Thyroid gland (tissue), 4 donors: ENCODE measurements at regions not wholly inside any gene's neighbourhood (a gene's known extent, or its start where the extent isn't known, plus 50 kb on each side); places are given as distances from the start of the nearest gene placed in this dataset.

Source experiments
- DNase-seq, 2 donors: peaks; one replicate each; pipeline ENCODE4 v3.0.0-alpha.2; 2019
- H3K27ac ChIP-seq, 3 donors: fragments of 200-600 bp; sonication (generic); 1 replicate in 2 of 3; 2 replicates in 1 of 3; pipeline ENCODE4 v1.5.1; 2016 to 2019; ENCODE audit warnings: mild to moderate bottlenecking in 1 of 3, moderate library complexity in 1 of 3
- H3K27me3 ChIP-seq: fragments of 200-600 bp; sonication (generic); one replicate; pipeline ENCODE4 v1.5.1; 2019
- H3K36me3 ChIP-seq, 2 donors: fragments of 200-600 bp; sonication (generic); one replicate each; pipeline ENCODE4 v1.5.1; 2016 to 2019
- H3K4me1 ChIP-seq, 2 donors: fragments of 200-600 bp; sonication (generic); one replicate each; pipeline ENCODE4 v1.5.1; 2017 to 2019
- H3K4me3 ChIP-seq, 3 donors: fragments of 200-600 bp; sonication (generic); replicated peaks in 1 of 3; 1 replicate in 2 of 3; 2 replicates in 1 of 3; pipeline ENCODE4 v1.5.1; 2016; ENCODE audit warnings: mild to moderate bottlenecking in 1 of 3
- H3K9me3 ChIP-seq: fragments of 200-600 bp; sonication (generic); one replicate; pipeline ENCODE4 v1.5.1; 2017
- POLR2A ChIP-seq, 2 donors: fragments of 450-650 bp; IDR thresholded peaks; one replicate each; pipeline ENCODE4 v1.6.1; 2017; ENCODE audit warnings: antibody characterized with exemption in 2 of 2, mild to moderate bottlenecking in 2 of 2, moderate library complexity in 1 of 2
- WGBS, 2 donors: methylation state at CpG; one replicate each; pipeline ENCODE4 v1.1.5; 2017; 5-methylcytosine and 5-hydroxymethylcytosine counted together
- intact Hi-C: fragments of 100-400 bp; cut with DNase I; formaldehyde crosslinking; loops from one replicate; pipeline ENCODE4 v1.15.1; 2023
- TF ChIP-seq, protein P1 (sequence below), 6 experiments: fragments of 200-600 bp in 3 of 6; fragments of 450-650 bp in 3 of 6; sonication (generic) in 3 of 6; IDR thresholded peaks; one replicate each; pipeline ENCODE4 v1.5.1; 2016 to 2019; ENCODE audit warnings: antibody characterized with exemption in 6 of 6, mild to moderate bottlenecking in 2 of 6, inconsistent platforms in 1 of 6, moderate library complexity in 1 of 6

GRCh38 chr7:27377988-27378387 lies 135.4 kb downstream of the EVX1 start:
- H3K9me3 ChIP-seq, result no peaks in the 10 kb centered on the region
- no peaks in the 10 kb centered on the region for H3K4me1 ChIP-seq
- TF ChIP-seq, protein P1, sequence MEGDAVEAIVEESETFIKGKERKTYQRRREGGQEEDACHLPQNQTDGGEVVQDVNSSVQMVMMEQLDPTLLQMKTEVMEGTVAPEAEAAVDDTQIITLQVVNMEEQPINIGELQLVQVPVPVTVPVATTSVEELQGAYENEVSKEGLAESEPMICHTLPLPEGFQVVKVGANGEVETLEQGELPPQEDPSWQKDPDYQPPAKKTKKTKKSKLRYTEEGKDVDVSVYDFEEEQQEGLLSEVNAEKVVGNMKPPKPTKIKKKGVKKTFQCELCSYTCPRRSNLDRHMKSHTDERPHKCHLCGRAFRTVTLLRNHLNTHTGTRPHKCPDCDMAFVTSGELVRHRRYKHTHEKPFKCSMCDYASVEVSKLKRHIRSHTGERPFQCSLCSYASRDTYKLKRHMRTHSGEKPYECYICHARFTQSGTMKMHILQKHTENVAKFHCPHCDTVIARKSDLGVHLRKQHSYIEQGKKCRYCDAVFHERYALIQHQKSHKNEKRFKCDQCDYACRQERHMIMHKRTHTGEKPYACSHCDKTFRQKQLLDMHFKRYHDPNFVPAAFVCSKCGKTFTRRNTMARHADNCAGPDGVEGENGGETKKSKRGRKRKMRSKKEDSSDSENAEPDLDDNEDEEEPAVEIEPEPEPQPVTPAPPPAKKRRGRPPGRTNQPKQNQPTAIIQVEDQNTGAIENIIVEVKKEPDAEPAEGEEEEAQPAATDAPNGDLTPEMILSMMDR (IDR thresholded peaks at IDR 0.05), result no peak
- TF ChIP-seq POLR2A (IDR thresholded peaks at IDR 0.05), result no peak
- no peaks in the 10 kb centered on the region for H3K36me3 ChIP-seq
- no peaks in the 10 kb centered on the region for H3K27me3 ChIP-seq
- 86 to 87% methylated on average over 8 of the region's 8 CpGs for whole genome bisulfite sequencing, 2 donors
- intact Hi-C loops, result no loop called here
- no peak overlapping the region for H3K27ac ChIP-seq
- no peak for DNase-seq
- H3K4me3 ChIP-seq, result no peak overlapping the region

DNA sequence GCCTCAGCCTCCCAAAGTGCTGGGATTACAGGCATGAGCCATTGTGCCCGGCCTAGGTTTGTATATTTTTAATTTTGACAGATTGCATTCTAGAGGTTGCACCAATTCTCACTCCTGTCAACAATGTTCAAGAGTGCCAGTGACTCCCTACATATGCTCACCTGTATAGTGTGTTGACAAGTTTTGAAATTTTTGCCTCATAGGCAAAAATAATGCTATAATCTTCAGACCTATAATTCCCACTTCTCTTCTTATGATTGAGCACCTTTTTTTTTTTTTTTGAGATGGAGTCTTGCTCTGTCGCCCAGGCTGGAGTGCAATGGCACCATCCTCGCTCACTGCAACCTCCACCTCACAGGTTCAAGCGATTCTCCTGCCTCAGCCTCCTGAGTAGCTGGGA lies 139.7 kb downstream of the EVX1 start:
- Histone ChIP-seq H3K27ac (no peak overlapping the region), H3K27me3 (no peaks in the 10 kb centered on the region), H3K9me3 (no peaks in the 10 kb centered on the region), H3K36me3 (no peaks in the 10 kb centered on the region), H3K4me1 (no peaks in the 10 kb centered on the region), H3K4me3 (no peak overlapping the region)
- no peak for TF ChIP-seq POLR2A (IDR thresholded peaks at IDR 0.05)
- TF ChIP-seq, protein P1 (IDR thresholded peaks at IDR 0.05), result no peak
- no peak for DNase-seq
- intact Hi-C loops, result no loop called here
- WGBS, 2 donors, result 91 to 96% methylated on average over 4 of the region's 4 CpGs

- no peaks in the 10 kb centered on the region for H3K9me3 ChIP-seq
- no peaks in the 10 kb centered on the region for H3K27me3 ChIP-seq
- 81 to 84% methylated on average over 6 of the region's 6 CpGs for WGBS, 2 donors
- no peak overlapping the region for H3K4me3 ChIP-seq
- no peaks in the 10 kb centered on the region for H3K4me1 ChIP-seq
- TF ChIP-seq, protein P1 (IDR thresholded peaks at IDR 0.05), result no peak
- no peak for TF ChIP-seq POLR2A (IDR thresholded peaks at IDR 0.05)
- intact Hi-C loops, result no loop called here
- DNase-seq, result no peak
- H3K27ac ChIP-seq, result no peak overlapping the region
- no peaks in the 10 kb centered on the region for H3K36me3 ChIP-seq
Measured at GRCh38 chr7:27386581-27386980, 144.0 kb downstream of the EVX1 start.

DNA sequence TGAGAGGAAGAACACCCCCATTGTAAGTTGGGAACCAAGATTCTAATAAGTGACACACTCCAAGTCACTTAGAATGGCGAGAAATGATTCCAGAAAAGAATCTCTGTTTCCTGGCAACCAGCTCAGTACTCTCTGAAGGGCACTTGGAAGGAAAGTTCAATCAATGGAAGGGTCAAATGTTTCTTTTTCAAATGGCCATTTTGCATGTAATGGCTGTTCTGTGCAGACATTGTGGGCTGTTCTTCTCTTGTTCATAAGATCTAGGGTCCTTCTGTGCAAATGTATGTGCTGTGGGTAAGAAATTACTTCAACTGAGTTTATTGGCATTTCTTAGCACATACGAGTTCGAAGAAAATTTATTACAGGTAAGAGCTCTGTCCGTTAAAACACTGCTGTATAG lies 145.3 kb downstream of the EVX1 start:
- Histone ChIP-seq H3K27ac (no peak overlapping the region), H3K4me3 (no peak overlapping the region), H3K4me1 (no peaks in the 10 kb centered on the region), H3K9me3 (no peaks in the 10 kb centered on the region), H3K36me3 (no peaks in the 10 kb centered on the region), H3K27me3 (no peaks in the 10 kb centered on the region)
- no peak for DNase-seq
- 74 to 80% methylated on average over 4 of the region's 4 CpGs for WGBS, 2 donors
- TF ChIP-seq POLR2A (IDR thresholded peaks at IDR 0.05), result no peak
- TF ChIP-seq, protein P1 (IDR thresholded peaks at IDR 0.05), result no peak
- intact Hi-C loops, result no loop called here

DNA sequence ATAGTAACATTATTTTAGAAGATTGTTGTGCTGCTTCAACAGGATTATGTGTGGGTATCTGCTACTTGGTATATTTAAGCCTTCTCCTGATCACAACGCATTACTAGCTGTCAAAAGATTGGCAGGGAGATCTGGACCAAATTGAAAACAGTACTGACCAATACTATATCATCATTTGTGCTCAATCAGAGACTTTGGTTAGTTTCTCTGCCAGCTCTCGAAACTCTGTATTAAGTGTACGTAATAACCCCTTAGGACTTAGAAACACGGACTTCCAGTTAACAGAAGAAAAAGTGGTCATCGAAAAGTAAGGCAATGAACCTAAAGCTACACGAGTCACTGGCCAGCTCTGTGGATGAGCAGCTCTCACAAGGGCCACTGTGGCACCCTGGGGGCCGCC lies 146.0 kb downstream of the EVX1 start:
- TF ChIP-seq, protein P1 (IDR thresholded peaks at IDR 0.05), result no peak
- no peak for TF ChIP-seq POLR2A (IDR thresholded peaks at IDR 0.05)
- intact Hi-C loops, result no loop called here
- H3K9me3 ChIP-seq, result no peaks in the 10 kb centered on the region
- H3K4me3 ChIP-seq, result no peak overlapping the region
- H3K27me3 ChIP-seq, result no peaks in the 10 kb centered on the region
- H3K4me1 ChIP-seq, result no peaks in the 10 kb centered on the region
- no peak for DNase-seq
- 87 to 91% methylated on average over 7 of the region's 7 CpGs for WGBS, 2 donors
- no peak overlapping the region for H3K27ac ChIP-seq
- no peaks in the 10 kb centered on the region for H3K36me3 ChIP-seq
